ENCODE measurements at regions not wholly inside any gene's neighbourhood (a gene's known extent, or its start where the extent isn't known, plus 50 kb on each side); places are given as distances from the start of the nearest gene placed in this dataset.

DNA sequence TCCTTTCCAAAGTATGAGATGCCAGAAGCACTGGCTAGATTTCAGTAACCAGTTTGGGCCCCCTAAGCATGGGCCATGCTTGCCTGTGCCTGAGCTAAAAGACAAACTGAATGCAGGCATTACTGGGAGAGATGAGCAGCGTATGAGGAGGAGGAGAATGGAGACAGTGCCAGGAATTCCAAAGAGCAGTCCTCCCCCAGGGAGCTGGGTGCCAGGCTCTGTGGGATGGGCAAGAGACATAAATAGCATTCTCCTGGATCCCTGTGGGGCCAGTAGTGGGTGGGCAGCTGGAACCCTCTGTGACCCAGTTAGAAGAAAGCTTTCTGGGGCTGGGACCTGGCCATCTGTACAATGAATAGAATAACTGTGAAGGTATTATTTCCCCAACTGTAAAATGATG, 235.6 kb downstream of the KCNA4 start:
- Histone ChIP-seq H3K79me1 (ENCODE audit: low read length) (no peaks in the 10 kb centered on the region), H3K27me3 (ENCODE audit: insufficient read depth, low read length) (no peaks in the 10 kb centered on the region), H3K4me3 (ENCODE audit: low read depth, low read length) (no peak overlapping the region), H3K79me2 (ENCODE audit: control insufficient read depth, insufficient read depth, low read length, poor library complexity) (no peaks in the 10 kb centered on the region), H4K12ac (ENCODE audit: low read depth, low read length) (no peak overlapping the region), H3K4me2 (ENCODE audit: low read length) (no peak overlapping the region), H2BK5ac (ENCODE audit: low read depth, low read length, poor library complexity) (no peak overlapping the region), H3K18ac (ENCODE audit: low read length) (no peak overlapping the region), H4K8ac (ENCODE audit: low read depth, low read length) (no peak overlapping the region), H3K4me1 (ENCODE audit: control insufficient read depth in 1 of 2, insufficient read depth in 2 of 2, low read length in 2 of 2) (peaks cover 8 to 9% of the 10 kb centered on the region in 2 experiments), H3K14ac (ENCODE audit: low read length) (no peak overlapping the region), H2BK12ac (ENCODE audit: low read length) (no peak overlapping the region), H3K27ac (ENCODE audit: low read depth, low read length) (no peak overlapping the region), H3K4ac (ENCODE audit: low read depth, low read length) (no peak overlapping the region), H3K9ac (ENCODE audit: low read length) (no peak overlapping the region), H3K9me3 (ENCODE audit: insufficient read depth, low read depth, low read length) (no peaks in the 10 kb centered on the region), H2AFZ (ENCODE audit: insufficient read depth, low read length, poor library complexity) (no peak overlapping the region), H2AK5ac (ENCODE audit: low read length) (no peak overlapping the region), H3K23ac (ENCODE audit: low read length) (no peak overlapping the region), H3K36me3 (ENCODE audit: control insufficient read depth in 1 of 2, insufficient read depth in 2 of 2, low read length in 2 of 2) (no peaks in the 10 kb centered on the region), H2BK120ac (ENCODE audit: insufficient read depth, low read length, poor library complexity) (no peak overlapping the region), H4K91ac (ENCODE audit: low read depth, low read length) (no peak overlapping the region)
- no CpG with 5 or more reads among the region's 1 CpG for WGBS (ENCODE audit: extremely low coverage, insufficient coverage, insufficient read length)
- no peak for DNase-seq

DNA sequence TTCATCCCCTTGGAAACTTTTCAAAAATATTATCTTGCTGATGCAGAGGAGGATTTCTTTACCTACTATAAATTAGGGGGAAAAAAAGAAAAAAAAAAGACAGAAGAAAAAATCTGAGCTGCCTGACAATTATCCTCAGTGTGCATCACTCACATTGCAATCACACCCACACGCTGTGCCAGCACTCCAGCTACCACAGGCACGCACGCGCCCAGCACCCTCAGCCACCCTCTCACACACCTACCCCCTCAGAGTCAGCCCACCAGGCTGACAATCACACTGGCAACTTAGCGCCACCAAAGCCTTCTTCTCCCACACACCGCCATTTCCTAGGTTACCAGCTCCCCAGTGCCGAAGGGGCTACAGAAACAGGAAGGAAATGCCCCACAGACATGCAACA, 236.1 kb downstream of the KCNA4 start:
- no peaks in the 10 kb centered on the region for H3K79me2 ChIP-seq (ENCODE audit: control insufficient read depth, insufficient read depth, low read length, poor library complexity)
- no peak overlapping the region for H2BK12ac ChIP-seq (ENCODE audit: low read length)
- H4K91ac ChIP-seq (ENCODE audit: low read depth, low read length), result no peak overlapping the region
- H3K27ac ChIP-seq (ENCODE audit: low read depth, low read length), result no peak overlapping the region
- no peak overlapping the region for H3K9ac ChIP-seq (ENCODE audit: low read length)
- no peak overlapping the region for H2BK120ac ChIP-seq (ENCODE audit: insufficient read depth, low read length, poor library complexity)
- H4K8ac ChIP-seq (ENCODE audit: low read depth, low read length), result no peak overlapping the region
- H3K4me3 ChIP-seq (ENCODE audit: low read depth, low read length), result no peak overlapping the region
- no peak overlapping the region for H3K4ac ChIP-seq (ENCODE audit: low read depth, low read length)
- no peak overlapping the region for H3K23ac ChIP-seq (ENCODE audit: low read length)
- no peak for DNase-seq
- H2AK5ac ChIP-seq (ENCODE audit: low read length), result no peak overlapping the region
- no peak overlapping the region for H2BK5ac ChIP-seq (ENCODE audit: low read depth, low read length, poor library complexity)
- H4K12ac ChIP-seq (ENCODE audit: low read depth, low read length), result no peak overlapping the region
- H3K79me1 ChIP-seq (ENCODE audit: low read length), result no peaks in the 10 kb centered on the region
- H2AFZ ChIP-seq (ENCODE audit: insufficient read depth, low read length, poor library complexity), result no peak overlapping the region
- no peaks in the 10 kb centered on the region for H3K36me3 ChIP-seq (ENCODE audit: control insufficient read depth in 1 of 2, insufficient read depth in 2 of 2, low read length in 2 of 2)
- H3K18ac ChIP-seq (ENCODE audit: low read length), result no peak overlapping the region
- H3K4me2 ChIP-seq (ENCODE audit: low read length), result no peak overlapping the region
- WGBS (ENCODE audit: extremely low coverage, insufficient coverage, insufficient read length), result no CpG with 5 or more reads among the region's 7 CpGs
- H3K14ac ChIP-seq (ENCODE audit: low read length), result peak overlapping the region; percentile 79
- no peaks in the 10 kb centered on the region for H3K27me3 ChIP-seq (ENCODE audit: insufficient read depth, low read length)
- no peaks in the 10 kb centered on the region for H3K9me3 ChIP-seq (ENCODE audit: insufficient read depth, low read depth, low read length)
- peaks cover 8 to 9% of the 10 kb centered on the region in 2 experiments for H3K4me1 ChIP-seq (ENCODE audit: control insufficient read depth in 1 of 2, insufficient read depth in 2 of 2, low read length in 2 of 2)

GRCh38 chr11:29773656-29774264, 243.1 kb downstream of the KCNA4 start:
- H4K91ac ChIP-seq (ENCODE audit: low read depth, low read length), result no peak overlapping the region
- H3K18ac ChIP-seq (ENCODE audit: low read length), result no peak overlapping the region
- H2BK5ac ChIP-seq (ENCODE audit: low read depth, low read length, poor library complexity), result no peak overlapping the region
- H4K12ac ChIP-seq (ENCODE audit: low read depth, low read length), result no peak overlapping the region
- H2AK5ac ChIP-seq (ENCODE audit: low read length), result no peak overlapping the region
- H2BK12ac ChIP-seq (ENCODE audit: low read length), result no peak overlapping the region
- H3K4me2 ChIP-seq (ENCODE audit: low read length), result no peak overlapping the region
- H2AFZ ChIP-seq (ENCODE audit: insufficient read depth, low read length, poor library complexity), result no peak overlapping the region
- H4K8ac ChIP-seq (ENCODE audit: low read depth, low read length), result no peak overlapping the region
- H3K27me3 ChIP-seq (ENCODE audit: insufficient read depth, low read length), result peaks cover 2% of the 10 kb centered on the region
- DNase-seq, result no peak
- no peak overlapping the region for H3K23ac ChIP-seq (ENCODE audit: low read length)
- no peak overlapping the region for H3K27ac ChIP-seq (ENCODE audit: low read depth, low read length)
- peaks cover 2% of the 10 kb centered on the region for H3K9me3 ChIP-seq (ENCODE audit: insufficient read depth, low read depth, low read length)
- H2BK120ac ChIP-seq (ENCODE audit: insufficient read depth, low read length, poor library complexity), result no peak overlapping the region
- no peaks in the 10 kb centered on the region for H3K79me2 ChIP-seq (ENCODE audit: control insufficient read depth, insufficient read depth, low read length, poor library complexity)
- no peaks in the 10 kb centered on the region for H3K36me3 ChIP-seq (ENCODE audit: control insufficient read depth in 1 of 2, insufficient read depth in 2 of 2, low read length in 2 of 2)
- no peak overlapping the region for H3K9ac ChIP-seq (ENCODE audit: low read length)
- H3K14ac ChIP-seq (ENCODE audit: low read length), result no peak overlapping the region
- H3K4me1 ChIP-seq (ENCODE audit: control insufficient read depth in 1 of 2, insufficient read depth in 2 of 2, low read length in 2 of 2), result no peaks in the 10 kb centered on the region
- H3K79me1 ChIP-seq (ENCODE audit: low read length), result no peaks in the 10 kb centered on the region
- WGBS (ENCODE audit: extremely low coverage, insufficient coverage, insufficient read length), result no CpG with 5 or more reads among the region's 4 CpGs
- no peak overlapping the region for H3K4ac ChIP-seq (ENCODE audit: low read depth, low read length)
- no peak overlapping the region for H3K4me3 ChIP-seq (ENCODE audit: low read depth, low read length)

DNA sequence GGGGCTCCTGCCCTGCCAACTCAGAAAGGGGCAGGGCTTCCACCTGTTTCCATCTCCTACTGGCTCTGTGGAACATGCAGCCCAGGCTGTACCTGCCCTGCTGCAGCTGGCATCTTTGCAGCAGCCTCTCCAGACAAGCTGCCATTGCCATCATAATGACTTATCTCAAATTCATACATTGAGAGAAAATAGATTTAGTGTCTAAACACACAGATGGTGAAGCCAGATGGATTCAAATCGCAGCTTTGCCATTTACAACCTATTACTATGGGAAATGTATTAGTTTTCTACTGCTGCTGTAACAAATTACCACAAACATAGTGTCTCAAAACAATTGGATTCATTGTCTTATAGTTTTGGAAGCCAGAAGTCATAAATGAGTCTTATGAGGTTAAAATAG, 260.0 kb downstream of the KCNA4 start:
- H3K36me3 ChIP-seq (ENCODE audit: control insufficient read depth in 1 of 2, insufficient read depth in 2 of 2, low read length in 2 of 2), result no peaks in the 10 kb centered on the region
- no peak overlapping the region for H2AK5ac ChIP-seq (ENCODE audit: low read length)
- no peak overlapping the region for H4K91ac ChIP-seq (ENCODE audit: low read depth, low read length)
- H3K27ac ChIP-seq (ENCODE audit: low read depth, low read length), result no peak overlapping the region
- no peak overlapping the region for H3K9ac ChIP-seq (ENCODE audit: low read length)
- no peak overlapping the region for H3K14ac ChIP-seq (ENCODE audit: low read length)
- no peaks in the 10 kb centered on the region for H3K79me1 ChIP-seq (ENCODE audit: low read length)
- no peak overlapping the region for H2BK120ac ChIP-seq (ENCODE audit: insufficient read depth, low read length, poor library complexity)
- H3K27me3 ChIP-seq (ENCODE audit: insufficient read depth, low read length), result no peaks in the 10 kb centered on the region
- H2BK12ac ChIP-seq (ENCODE audit: low read length), result no peak overlapping the region
- no peak overlapping the region for H2AFZ ChIP-seq (ENCODE audit: insufficient read depth, low read length, poor library complexity)
- H3K79me2 ChIP-seq (ENCODE audit: control insufficient read depth, insufficient read depth, low read length, poor library complexity), result no peaks in the 10 kb centered on the region
- H3K4me2 ChIP-seq (ENCODE audit: low read length), result no peak overlapping the region
- H3K23ac ChIP-seq (ENCODE audit: low read length), result no peak overlapping the region
- H3K18ac ChIP-seq (ENCODE audit: low read length), result no peak overlapping the region
- H4K12ac ChIP-seq (ENCODE audit: low read depth, low read length), result no peak overlapping the region
- WGBS (ENCODE audit: extremely low coverage, insufficient coverage, insufficient read length), result no CpG with 5 or more reads among the region's 1 CpG
- H3K4ac ChIP-seq (ENCODE audit: low read depth, low read length), result no peak overlapping the region
- H2BK5ac ChIP-seq (ENCODE audit: low read depth, low read length, poor library complexity), result no peak overlapping the region
- H3K4me1 ChIP-seq (ENCODE audit: control insufficient read depth in 1 of 2, insufficient read depth in 2 of 2, low read length in 2 of 2), result no peaks in the 10 kb centered on the region
- no peak overlapping the region for H4K8ac ChIP-seq (ENCODE audit: low read depth, low read length)
- DNase-seq, result no peak
- no peak overlapping the region for H3K4me3 ChIP-seq (ENCODE audit: low read depth, low read length)
- no peaks in the 10 kb centered on the region for H3K9me3 ChIP-seq (ENCODE audit: insufficient read depth, low read depth, low read length)

Data from trophoblast cell (in vitro differentiated cells and primary cell).